Mucosa of rectum (tissue), 2 donors: ENCODE measurements at regions not wholly inside any gene's neighbourhood (a gene's known extent, or its start where the extent isn't known, plus 50 kb on each side); places are given as distances from the start of the nearest gene placed in this dataset.

Experiments used
- H3K27ac ChIP-seq, 2 donors: one replicate each; pipeline ENCODE4 v1.7.0; 2013; ENCODE audit warnings: inconsistent platforms in 2 of 2, low read depth in 2 of 2, low read length in 2 of 2
- H3K27me3 ChIP-seq, 2 donors: one replicate each; pipeline ENCODE4 v1.7.0; 2013; ENCODE audit warnings: low read length in 2 of 2; ENCODE audit not compliant: control insufficient read depth in 2 of 2, insufficient read depth in 2 of 2
- H3K36me3 ChIP-seq, 2 donors: one replicate each; pipeline ENCODE4 v1.7.0; 2013; ENCODE audit warnings: low read length in 2 of 2; ENCODE audit not compliant: control insufficient read depth in 2 of 2, insufficient read depth in 2 of 2
- H3K4me1 ChIP-seq, 2 donors: one replicate each; pipeline ENCODE4 v1.7.0; 2013; ENCODE audit warnings: low read length in 2 of 2, mild to moderate bottlenecking in 1 of 2; ENCODE audit not compliant: control insufficient read depth in 2 of 2, insufficient read depth in 2 of 2
- H3K4me3 ChIP-seq, 2 donors: one replicate each; pipeline ENCODE4 v1.7.0; 2013; ENCODE audit warnings: low read length in 2 of 2
- H3K9ac ChIP-seq, 2 donors: one replicate each; pipeline ENCODE4 v1.7.0; 2013; ENCODE audit warnings: low read length in 2 of 2, low read depth in 1 of 2, mild to moderate bottlenecking in 1 of 2
- H3K9me3 ChIP-seq, 2 donors: one replicate each; pipeline ENCODE4 v1.7.0; 2013; ENCODE audit warnings: low read length in 2 of 2; ENCODE audit not compliant: control insufficient read depth in 2 of 2
- donor health status: healthy.
- donor health status: Normal muscosa, but diverticular disease.

DNA sequence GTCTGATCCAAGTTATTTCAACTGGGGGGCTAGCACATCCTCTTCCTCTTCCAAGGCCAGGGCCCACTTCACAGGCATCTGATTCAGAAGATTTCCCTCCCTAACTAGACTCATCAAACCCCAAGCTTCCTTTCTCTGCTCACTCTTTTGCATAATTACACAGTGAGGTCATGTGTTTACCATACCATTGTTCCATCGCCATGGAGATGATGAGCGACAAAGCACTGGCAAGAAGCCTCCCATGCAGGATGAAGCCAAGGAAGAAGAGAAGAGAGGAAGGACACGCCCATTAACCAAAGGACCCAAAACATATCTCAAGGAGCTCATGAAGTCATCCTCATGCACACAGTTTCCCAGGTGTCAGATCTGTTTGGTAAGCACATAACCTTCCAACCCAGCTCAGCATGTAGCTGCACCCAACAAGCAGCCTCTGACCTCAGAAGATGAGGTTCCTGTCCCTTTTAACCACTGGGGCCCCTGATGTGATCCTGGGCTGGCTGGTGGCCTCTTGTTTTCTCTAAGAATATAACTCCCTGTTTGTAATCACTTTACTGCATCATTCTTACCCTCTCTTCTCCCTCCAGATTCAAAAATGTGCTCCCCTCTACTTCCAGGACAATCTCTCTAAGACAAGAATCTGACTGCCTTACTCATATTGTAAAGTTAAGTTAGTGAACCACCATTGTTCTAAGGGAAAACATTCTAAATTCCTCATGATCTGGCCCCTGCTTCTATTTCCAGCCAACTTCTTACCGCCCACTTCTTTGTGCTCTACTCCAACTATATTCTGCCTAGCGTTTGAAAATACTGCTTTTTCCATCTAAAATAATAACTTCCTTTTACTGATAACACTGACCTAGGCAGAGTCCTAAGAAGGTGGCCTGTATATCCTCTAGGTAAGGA, 190.1 kb downstream of the TTC32 start:
- Histone ChIP-seq H3K9ac (no peak overlapping the region), H3K36me3 (no peaks in the 10 kb centered on the region), H3K4me3 (no peak overlapping the region), H3K9me3 (no peaks in the 10 kb centered on the region), H3K27me3 (no peaks in the 10 kb centered on the region), H3K27ac (peak overlapping the region; percentile 18 to 34), H3K4me1 (no peaks in the 10 kb centered on the region)

DNA sequence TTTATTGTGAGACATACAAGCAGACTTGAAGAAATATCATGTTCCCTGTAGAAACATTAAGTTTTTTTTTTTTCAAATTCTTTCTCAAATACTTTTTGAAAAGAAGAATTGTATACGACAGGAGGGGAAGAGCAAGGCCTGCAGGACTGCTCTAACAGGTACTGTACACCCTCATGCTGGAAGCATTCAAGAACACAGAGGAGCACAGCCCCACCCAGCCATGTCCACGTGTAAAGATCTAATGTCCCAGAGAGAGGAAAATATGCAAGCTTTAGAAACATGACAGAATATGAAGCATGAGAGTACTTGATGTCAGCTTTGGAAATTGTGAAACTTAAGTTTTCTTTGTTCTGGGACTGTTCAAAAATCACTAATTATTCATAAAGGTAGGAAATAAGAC, 191.6 kb downstream of the TTC32 start:
- Histone ChIP-seq H3K27ac (no peak overlapping the region), H3K9ac (no peak overlapping the region), H3K9me3 (no peaks in the 10 kb centered on the region), H3K4me3 (no peak overlapping the region), H3K4me1 (no peaks in the 10 kb centered on the region), H3K27me3 (no peaks in the 10 kb centered on the region), H3K36me3 (no peaks in the 10 kb centered on the region)

DNA sequence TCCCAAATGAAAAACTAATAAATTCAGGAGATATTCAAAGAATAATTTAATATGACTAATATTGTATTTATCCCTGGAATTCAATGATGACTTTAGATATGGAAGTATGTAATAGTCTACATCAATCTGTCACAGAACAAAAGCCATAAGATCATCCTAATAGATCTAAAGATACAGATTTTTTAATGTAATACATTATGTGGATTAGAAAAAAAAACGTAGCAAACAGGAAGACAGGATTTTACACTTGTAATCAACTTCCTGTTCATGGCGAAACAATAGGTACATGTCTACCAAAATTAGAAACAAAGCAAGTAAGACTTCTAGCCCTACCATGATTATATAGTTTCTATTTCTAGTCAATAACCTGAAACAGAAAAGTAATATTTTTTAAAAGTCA, 192.2 kb downstream of the TTC32 start:
- no peaks in the 10 kb centered on the region for H3K27me3 ChIP-seq
- H3K4me3 ChIP-seq, result no peak overlapping the region
- no peaks in the 10 kb centered on the region for H3K9me3 ChIP-seq
- no peaks in the 10 kb centered on the region for H3K36me3 ChIP-seq
- no peaks in the 10 kb centered on the region for H3K4me1 ChIP-seq
- H3K27ac ChIP-seq, result no peak overlapping the region
- H3K9ac ChIP-seq, result no peak overlapping the region

DNA sequence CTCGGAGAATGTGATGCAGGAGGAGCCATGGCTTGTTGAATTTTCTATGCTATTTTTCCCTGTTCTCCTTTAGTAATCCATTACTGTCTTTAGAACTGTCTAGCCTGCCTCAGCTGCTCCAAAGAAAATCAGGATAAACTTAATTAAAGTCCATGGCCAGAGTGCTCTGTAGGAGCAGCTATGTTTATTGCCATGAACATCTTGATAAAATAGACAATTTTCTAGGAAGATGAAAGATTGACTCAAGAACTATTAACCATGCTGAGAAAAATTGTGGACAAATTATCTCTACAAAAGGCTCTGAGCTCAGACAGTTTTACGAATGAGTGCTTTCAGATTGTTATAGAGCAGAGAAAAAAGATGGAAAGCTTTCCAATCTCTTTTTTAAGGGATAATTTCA, 193.0 kb downstream of the TTC32 start:
- no peak overlapping the region for H3K27ac ChIP-seq
- H3K9ac ChIP-seq, result no peak overlapping the region
- H3K4me1 ChIP-seq, result no peaks in the 10 kb centered on the region
- H3K9me3 ChIP-seq, result no peaks in the 10 kb centered on the region
- no peaks in the 10 kb centered on the region for H3K36me3 ChIP-seq
- no peaks in the 10 kb centered on the region for H3K27me3 ChIP-seq
- no peak overlapping the region for H3K4me3 ChIP-seq

DNA sequence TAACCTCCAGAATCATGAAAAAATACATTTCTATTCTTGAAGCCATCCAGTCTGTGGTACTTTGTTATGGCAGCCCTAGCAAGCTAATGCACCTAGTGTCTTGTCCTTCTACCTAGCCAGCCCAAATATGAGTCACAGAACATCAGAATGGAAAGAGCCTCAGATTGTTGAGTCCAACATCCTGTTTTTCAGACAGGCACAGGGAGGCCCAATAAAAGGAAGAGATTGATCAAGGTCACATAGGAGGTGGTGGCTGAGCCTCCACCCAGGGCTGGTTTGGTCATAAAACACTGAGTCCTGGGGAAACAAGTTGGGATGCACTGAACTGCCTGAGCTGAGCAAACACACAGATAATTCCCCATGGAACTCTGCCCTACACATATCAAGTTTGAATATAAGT, 195.5 kb downstream of the TTC32 start:
- Histone ChIP-seq H3K27me3 (no peaks in the 10 kb centered on the region), H3K9me3 (no peaks in the 10 kb centered on the region), H3K36me3 (no peaks in the 10 kb centered on the region), H3K4me1 (no peaks in the 10 kb centered on the region), H3K27ac (no peak overlapping the region), H3K4me3 (no peak overlapping the region), H3K9ac (no peak overlapping the region)

DNA sequence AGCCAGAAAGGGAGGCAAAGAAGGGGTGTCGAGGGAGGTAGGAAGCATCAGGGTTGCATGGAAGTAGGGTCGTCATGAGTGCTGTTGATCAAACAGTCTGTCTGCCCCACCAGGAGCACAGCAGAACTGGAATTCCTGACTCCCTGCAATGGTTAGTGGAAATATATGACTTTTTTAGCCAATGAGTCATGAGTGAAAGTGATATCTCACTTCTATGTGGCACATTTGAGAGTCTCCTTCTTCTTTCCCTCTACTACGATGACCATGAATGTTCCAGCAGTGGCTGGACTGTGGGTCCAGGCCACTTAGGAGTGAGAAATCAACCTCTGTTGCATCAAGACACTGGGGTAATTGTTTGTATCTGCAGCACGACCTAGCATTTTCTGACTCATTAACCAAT, 199.5 kb downstream of the TTC32 start:
- Histone ChIP-seq H3K36me3 (no peaks in the 10 kb centered on the region), H3K4me3 (no peak overlapping the region), H3K27me3 (no peaks in the 10 kb centered on the region), H3K27ac (no peak overlapping the region), H3K9ac (no peak overlapping the region), H3K9me3 (no peaks in the 10 kb centered on the region), H3K4me1 (no peaks in the 10 kb centered on the region)

DNA sequence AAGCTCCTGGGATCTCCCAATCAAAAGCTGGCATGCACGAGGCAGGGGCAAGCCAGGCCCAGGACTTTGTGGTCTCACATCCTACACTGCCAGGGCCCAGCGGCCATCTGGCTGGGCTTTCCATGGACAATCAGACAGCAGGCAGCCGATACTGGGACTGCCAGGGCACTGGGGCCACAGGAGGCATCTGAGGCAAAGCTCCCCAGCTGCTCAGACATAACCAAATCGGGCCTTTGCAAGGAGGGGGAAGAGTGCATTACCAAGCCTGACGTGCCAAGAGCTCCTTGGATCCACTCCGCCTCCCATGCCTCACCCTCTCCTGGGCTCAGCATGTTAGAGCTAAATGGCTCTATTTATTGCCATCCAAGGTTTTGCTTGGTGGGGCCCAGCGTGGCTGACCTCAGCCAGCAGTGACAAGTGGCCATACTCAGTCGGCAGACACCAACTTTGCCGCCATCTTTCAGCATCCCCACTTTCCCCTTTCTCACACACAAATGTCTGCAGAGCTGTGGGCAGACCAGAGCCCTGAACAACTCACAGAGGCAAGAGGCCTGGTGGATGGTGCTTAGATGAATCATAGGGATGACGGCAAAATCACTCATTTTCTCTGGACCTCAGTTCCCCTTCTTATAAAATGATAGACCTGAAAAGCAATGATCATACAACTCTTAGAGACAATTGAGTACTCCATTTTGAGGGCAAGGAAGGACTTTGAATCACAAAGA, 200.8 kb downstream of the TTC32 start:
- no peak overlapping the region for H3K4me3 ChIP-seq
- H3K27ac ChIP-seq, result no peak overlapping the region
- H3K36me3 ChIP-seq, result no peaks in the 10 kb centered on the region
- H3K27me3 ChIP-seq, result no peaks in the 10 kb centered on the region
- H3K9ac ChIP-seq, result no peak overlapping the region
- H3K4me1 ChIP-seq, result no peaks in the 10 kb centered on the region
- no peaks in the 10 kb centered on the region for H3K9me3 ChIP-seq

DNA sequence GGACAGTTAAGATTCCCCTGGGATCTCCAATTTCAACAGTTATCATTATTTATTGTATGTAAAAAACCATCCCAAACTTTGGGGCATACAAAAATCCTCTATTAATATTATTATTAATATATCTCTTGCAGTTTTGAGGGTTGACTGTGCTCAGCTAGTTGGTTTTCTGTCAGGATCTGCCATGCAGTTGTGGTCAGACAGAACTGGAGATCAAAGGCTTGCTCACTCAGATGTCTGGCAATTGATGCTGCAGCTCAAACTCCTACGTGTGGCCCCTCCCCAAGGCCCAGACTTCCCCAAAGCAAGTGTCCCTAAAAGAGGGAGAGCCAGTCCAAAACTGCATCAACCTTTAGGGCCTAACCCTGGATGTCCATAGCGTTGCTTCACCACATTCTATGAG, 204.7 kb downstream of the TTC32 start:
- no peaks in the 10 kb centered on the region for H3K9me3 ChIP-seq
- H3K9ac ChIP-seq, result no peak overlapping the region
- no peaks in the 10 kb centered on the region for H3K36me3 ChIP-seq
- H3K27ac ChIP-seq, result no peak overlapping the region
- H3K4me1 ChIP-seq, result no peaks in the 10 kb centered on the region
- no peak overlapping the region for H3K4me3 ChIP-seq
- H3K27me3 ChIP-seq, result no peaks in the 10 kb centered on the region

DNA sequence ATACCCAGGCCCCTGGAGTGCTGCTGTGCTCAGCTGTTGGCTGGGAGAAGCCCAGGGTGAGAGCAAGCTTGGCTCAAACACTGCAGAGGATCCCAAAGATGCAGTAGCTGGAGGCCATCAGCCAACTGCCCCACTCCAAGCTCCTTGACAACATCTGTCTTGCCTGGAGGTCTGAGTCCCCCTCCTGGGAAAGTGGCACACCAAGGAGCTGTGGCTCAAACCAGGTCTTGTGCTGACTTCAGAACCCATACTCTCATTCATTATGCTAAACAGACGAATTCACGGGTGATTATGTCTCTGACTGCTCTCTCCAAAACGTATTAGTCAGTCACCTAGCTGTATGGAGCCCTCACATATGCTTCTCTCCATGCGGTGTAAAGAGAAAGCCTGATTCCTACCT, 206.1 kb downstream of the TTC32 start:
- Histone ChIP-seq H3K27ac (no peak overlapping the region), H3K9me3 (no peaks in the 10 kb centered on the region), H3K4me3 (no peak overlapping the region), H3K9ac (no peak overlapping the region), H3K36me3 (no peaks in the 10 kb centered on the region), H3K4me1 (no peaks in the 10 kb centered on the region), H3K27me3 (no peaks in the 10 kb centered on the region)

DNA sequence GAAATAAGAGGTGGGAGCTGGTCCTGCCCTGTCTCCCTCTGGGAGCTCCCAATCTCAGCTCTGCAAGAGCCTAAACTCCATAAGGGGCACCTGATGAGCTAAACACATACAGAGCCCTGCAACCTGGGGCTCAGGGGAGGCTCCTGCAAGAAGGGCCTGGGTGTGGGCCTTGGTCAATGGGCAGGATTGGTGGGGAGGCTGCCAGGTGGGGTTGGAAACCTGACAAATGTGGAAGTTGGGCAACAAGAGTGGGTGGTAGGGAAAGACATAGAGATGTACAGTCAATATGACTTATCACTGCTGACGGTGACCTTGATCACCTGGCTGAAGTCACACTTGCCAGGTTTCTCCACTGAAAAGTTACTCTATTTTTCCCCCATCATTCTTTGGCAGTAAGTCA, 209.9 kb downstream of the TTC32 start:
- no peaks in the 10 kb centered on the region for H3K9me3 ChIP-seq
- H3K4me3 ChIP-seq, result no peak overlapping the region
- no peaks in the 10 kb centered on the region for H3K36me3 ChIP-seq
- peaks cover 0 to 2% of the 10 kb centered on the region in 2 donors for H3K4me1 ChIP-seq
- no peak overlapping the region for H3K27ac ChIP-seq
- no peak overlapping the region for H3K9ac ChIP-seq
- H3K27me3 ChIP-seq, result no peaks in the 10 kb centered on the region
